ENCODE measurements at regions not wholly inside any gene's neighbourhood (a gene's known extent, or its start where the extent isn't known, plus 50 kb on each side); places are given as distances from the start of the nearest gene placed in this dataset.

GRCh38 chr9:3689555-3689954 lies 163.8 kb upstream of the RFX3 start:
- TF ChIP-seq CTCF (conservative IDR thresholded peaks at IDR 0.05; ENCODE audit: low read depth, low read length) (no peak), EZH2 (IDR thresholded peaks at IDR 0.05; ENCODE audit: low read length, unreplicated experiment) (no peak), EZH2phosphoT487 (IDR thresholded peaks at IDR 0.05; ENCODE audit: borderline replicate concordance, low read length) (no peak)

All from PC-3 (cell line).